IMR-90 (cell line): ENCODE measurements at regions not wholly inside any gene's neighbourhood (a gene's known extent, or its start where the extent isn't known, plus 50 kb on each side); places are given as distances from the start of the nearest gene placed in this dataset.

Source experiments
- ATAC-seq: fragments of 200-7000 bp; cut with Tn5 transposase; 2 replicates; pipeline ENCODE4 v1.9.1; 2020; ENCODE audit warnings: low read depth, mild to moderate bottlenecking, moderate library complexity
- BruUV-seq: library from RNA; stranded (reverse); fragments of 400-500 nt; replicated peaks from 2 replicates; lab custom pipeline; 2021; lab: Mats Ljungman, UMichigan
- CTCF ChIA-PET: fragments of 300-600 bp; formaldehyde crosslinking; extraction: SDS; loops from one replicate; lab custom pipeline; 2021; ENCODE audit warnings: antibody characterized with exemption; lab: Yijun Ruan, JAX
- POLR2A ChIA-PET: fragments of 300-600 bp; sonication (Branson Sonifier 250); formaldehyde crosslinking; loops from one replicate; lab custom pipeline; 2022; ENCODE audit warnings: antibody characterized with exemption; ENCODE audit not compliant: unreplicated experiment; lab: Charles Lee
- DNase-seq: peaks from one replicate; pipeline ENCODE4 v3.0.0; 2013
- H2AFZ ChIP-seq: replicated peaks from 2 replicates; pipeline ENCODE3; 2013; ENCODE audit warnings: low read length, mild to moderate bottlenecking; ENCODE audit not compliant: poor library complexity
- H2AK5ac ChIP-seq: 2 replicates; pipeline ENCODE4 v1.6.1; 2013; ENCODE audit warnings: low read depth, low read length, inconsistent platforms
- H2AK9ac ChIP-seq: replicated peaks from 2 replicates; pipeline ENCODE3; 2013; ENCODE audit warnings: mild to moderate bottlenecking, low read depth, low read length, moderate library complexity; ENCODE audit not compliant: poor library complexity
- H2BK120ac ChIP-seq: 2 replicates; pipeline ENCODE4 v1.6.1; 2013; ENCODE audit warnings: low read depth, low read length, inconsistent platforms
- H2BK15ac ChIP-seq: 3 replicates; pipeline ENCODE4 v1.6.1; 2013; ENCODE audit warnings: low read depth, low read length, inconsistent platforms
- H2BK20ac ChIP-seq: 2 replicates; pipeline ENCODE4 v1.6.1; 2013; ENCODE audit warnings: low read depth, mild to moderate bottlenecking, inconsistent platforms, low read length, moderate library complexity
- H2BK5ac ChIP-seq: 2 replicates; pipeline ENCODE4 v1.6.1; 2013; ENCODE audit warnings: mild to moderate bottlenecking, low read depth, low read length, inconsistent platforms; ENCODE audit not compliant: poor library complexity, severe bottlenecking
- H3K14ac ChIP-seq: replicated peaks from 2 replicates; pipeline ENCODE4 v1.6.1; 2013; ENCODE audit warnings: low read depth, low read length, inconsistent platforms
- H3K18ac ChIP-seq: 2 replicates; pipeline ENCODE4 v1.6.1; 2013; ENCODE audit warnings: low read depth, low read length, control low read depth
- H3K23ac ChIP-seq: 2 replicates; pipeline ENCODE4 v1.6.1; 2013; ENCODE audit warnings: low read depth, low read length, inconsistent platforms
- H3K27ac ChIP-seq: 2 replicates; pipeline ENCODE4 v1.5.1; 2013; ENCODE audit warnings: mild to moderate bottlenecking, control low read depth, low read length; ENCODE audit not compliant: insufficient read depth
- H3K27me3 ChIP-seq: 2 replicates; pipeline ENCODE4 v1.6.1; 2013; ENCODE audit warnings: low read length; ENCODE audit not compliant: control insufficient read depth, insufficient read depth
- H3K36me3 ChIP-seq: 2 replicates; pipeline ENCODE4 v1.6.1; 2013; ENCODE audit warnings: low read length, mixed read lengths; ENCODE audit not compliant: control insufficient read depth, insufficient read depth
- H3K4ac ChIP-seq: 2 replicates; pipeline ENCODE4 v1.6.1; 2013; ENCODE audit warnings: low read depth, low read length, inconsistent platforms
- H3K4me1 ChIP-seq: 2 replicates; pipeline ENCODE4 v1.6.1; 2013; ENCODE audit warnings: low read length, mixed read lengths; ENCODE audit not compliant: control insufficient read depth, insufficient read depth
- H3K4me2 ChIP-seq: 2 replicates; pipeline ENCODE4 v1.6.1; 2013; ENCODE audit warnings: low read depth, mild to moderate bottlenecking, control low read depth, low read length, moderate library complexity
- H3K4me3 ChIP-seq: 2 replicates; pipeline ENCODE4 v1.5.1; 2013; ENCODE audit warnings: low read depth, mild to moderate bottlenecking, control low read depth, low read length, moderate library complexity; ENCODE audit not compliant: insufficient read depth
- H3K56ac ChIP-seq: 2 replicates; pipeline ENCODE4 v1.6.1; 2013; ENCODE audit warnings: low read length, inconsistent platforms; ENCODE audit not compliant: insufficient read depth; ENCODE audit errors: extremely low read depth
- H3K79me1 ChIP-seq, 2 experiments: 2 replicates each; pipeline ENCODE4 v1.6.1; 2013; ENCODE audit warnings: low read length in 2 of 2, inconsistent platforms in 1 of 2, low read depth in 1 of 2
- H3K9ac ChIP-seq: 2 replicates; pipeline ENCODE4 v1.6.1; 2013; ENCODE audit warnings: low read depth, low read length, control low read depth
- H3K9me1 ChIP-seq: 2 replicates; pipeline ENCODE4 v1.6.1; 2013; ENCODE audit warnings: low read length, inconsistent platforms; ENCODE audit not compliant: insufficient read depth
- H3K9me3 ChIP-seq: 2 replicates; pipeline ENCODE4 v1.6.1; 2013; ENCODE audit warnings: low read length; ENCODE audit not compliant: control insufficient read depth, insufficient read depth
- H4K20me1 ChIP-seq: 2 replicates; pipeline ENCODE4 v1.6.1; 2013; ENCODE audit warnings: low read length, inconsistent platforms; ENCODE audit not compliant: insufficient read depth
- H4K5ac ChIP-seq: 2 replicates; pipeline ENCODE4 v1.6.1; 2013; ENCODE audit warnings: mild to moderate bottlenecking, low read depth, low read length, control low read depth
- H4K8ac ChIP-seq, 2 experiments: 2 replicates each; pipeline ENCODE4 v1.6.1; 2013; ENCODE audit warnings: low read depth in 2 of 2, low read length in 2 of 2, control low read depth in 1 of 2, inconsistent platforms in 1 of 2
- H4K91ac ChIP-seq: 2 replicates; pipeline ENCODE4 v1.6.1; 2013; ENCODE audit warnings: low read depth, low read length, inconsistent platforms; ENCODE audit not compliant: insufficient read depth
- BHLHE40 ChIP-seq: fragments of 150-350 bp; IDR thresholded peaks from 2 replicates; pipeline ENCODE4 v1.6.1; 2016; ENCODE audit warnings: mild to moderate bottlenecking, low read depth, low read length
- CEBPB ChIP-seq: IDR thresholded peaks from 2 replicates; pipeline ENCODE4 v1.6.1; 2012; ENCODE audit warnings: low read depth, low read length, improper control_type of control experiment
- CHD1 ChIP-seq: IDR thresholded peaks from 2 replicates; pipeline ENCODE4 v1.6.1; 2012; ENCODE audit warnings: low read depth, low read length, improper control_type of control experiment
- CTCF ChIP-seq: conservative IDR thresholded peaks from 2 replicates; pipeline ENCODE4 v1.5.1; 2012; ENCODE audit warnings: mild to moderate bottlenecking, low read depth, low read length, improper control_type of control experiment
- ELK1 ChIP-seq: fragments of 150-350 bp; IDR thresholded peaks from 2 replicates; pipeline ENCODE4 v1.6.1; 2016; ENCODE audit warnings: low read depth, mild to moderate bottlenecking, low read length, moderate library complexity, borderline replicate concordance
- FOS ChIP-seq: fragments of 150-350 bp; IDR thresholded peaks from 2 replicates; pipeline ENCODE4 v1.6.1; 2016; ENCODE audit warnings: low read depth, low read length
- MAFK ChIP-seq: IDR thresholded peaks from 2 replicates; pipeline ENCODE4 v1.6.1; 2012; ENCODE audit warnings: low read depth, low read length, improper control_type of control experiment
- MAZ ChIP-seq: IDR thresholded peaks from 2 replicates; pipeline ENCODE4 v1.6.1; 2012; ENCODE audit warnings: low read depth, mild to moderate bottlenecking, low read length, improper control_type of control experiment, moderate library complexity, borderline replicate concordance
- MXI1 ChIP-seq: IDR thresholded peaks from 2 replicates; pipeline ENCODE4 v1.6.1; 2012; ENCODE audit warnings: low read depth, mild to moderate bottlenecking, low read length, moderate library complexity, borderline replicate concordance
- NFE2L2 ChIP-seq: fragments of 150-350 bp; IDR thresholded peaks from 2 replicates; pipeline ENCODE4 v1.6.1; 2016; ENCODE audit warnings: low read depth, mild to moderate bottlenecking, low read length
- POLR2A ChIP-seq: IDR thresholded peaks from 2 replicates; pipeline ENCODE4 v1.6.1; 2012; ENCODE audit warnings: mild to moderate bottlenecking, low read depth, low read length
- RCOR1 ChIP-seq: IDR thresholded peaks from 2 replicates; pipeline ENCODE4 v1.6.1; 2012; ENCODE audit warnings: mild to moderate bottlenecking, low read length, improper control_type of control experiment; ENCODE audit not compliant: insufficient replicate concordance
- SMC3 ChIP-seq: fragments of 150-350 bp; IDR thresholded peaks from 2 replicates; pipeline ENCODE4 v1.6.1; 2016; ENCODE audit warnings: low read depth, mild to moderate bottlenecking, antibody characterized with exemption, low read length, moderate library complexity
- USF2 ChIP-seq: fragments of 150-350 bp; IDR thresholded peaks from 2 replicates; pipeline ENCODE4 v1.6.1; 2017; ENCODE audit warnings: mild to moderate bottlenecking, antibody characterized with exemption, low read length, low read depth
- WGBS, 2 experiments: methylation state at CpG; one replicate each; pipeline versions ENCODE4 v1.1.5 to v1.1.7; 2013; ENCODE audit warnings: missing lambda C conversion rate in 2 of 2; ENCODE audit not compliant: insufficient read length in 1 of 2; ENCODE audit errors: extremely low coverage in 2 of 2; 5-methylcytosine and 5-hydroxymethylcytosine counted together
- dilution Hi-C: fragments of 300-500 bp; cut with HindIII; formaldehyde crosslinking; loops from one replicate; pipeline ENCODE4 v1.14.3; 2018; ENCODE audit warnings: low sequenced_read_pairs; ENCODE audit not compliant: unreplicated experiment
- in situ Hi-C: fragments of 300-500 bp; cut with MboI; formaldehyde crosslinking; loops from 3 replicates; pipeline ENCODE4 v1.14.3; 2019; ENCODE audit warnings: low sequenced_read_pairs, inconsistent platforms, mixed read lengths
- intact Hi-C: fragments of 100-400 bp; cut with micrococcal nuclease; formaldehyde crosslinking; loops from 2 replicates; pipeline ENCODE4 v1.10.0; 2022

GRCh38 chr5:100448111-100448528 is 87.1 kb upstream of the FAM174A start:
- POLR2A ChIA-PET = no interaction called here
- CTCF ChIA-PET = no interaction called here

More at GRCh38 chr5:100448111-100448528, 87.1 kb upstream of the FAM174A start:
- no peak overlapping the region for H2BK15ac ChIP-seq
- H3K27ac ChIP-seq = no peak overlapping the region
- H2BK120ac ChIP-seq = no peak overlapping the region
- H3K4me1 ChIP-seq = no peaks in the 10 kb centered on the region
- no CpG with 5 or more reads among the region's 3 CpGs for WGBS, 2 experiments
- no peak overlapping the region for H3K4me2 ChIP-seq
- no peak overlapping the region for H3K56ac ChIP-seq
- in situ Hi-C loops = loop anchor here (25.0 kb wide), 1 partner anchor 939 kb away; no protein-coding TSS in a partner anchor
- no peak overlapping the region for H3K14ac ChIP-seq
- H4K5ac ChIP-seq = no peak overlapping the region
- no peak overlapping the region for H3K23ac ChIP-seq
- no peaks in the 10 kb centered on the region for H3K36me3 ChIP-seq
- dilution Hi-C loops = no loop called here
- H3K4me3 ChIP-seq = no peak overlapping the region
- H3K9me1 ChIP-seq = no peaks in the 10 kb centered on the region
- H3K4ac ChIP-seq = no peak overlapping the region
- no peak overlapping the region for H2AK5ac ChIP-seq
- H3K18ac ChIP-seq = no peak overlapping the region
- H4K8ac ChIP-seq = no peak overlapping the region
- no peaks in the 10 kb centered on the region for H4K20me1 ChIP-seq
- no peak overlapping the region for H3K9ac ChIP-seq
- no peak overlapping the region for H2BK5ac ChIP-seq
- TF ChIP-seq CHD1 = no peak
- no peak for TF ChIP-seq BHLHE40
- no peak for TF ChIP-seq SMC3
- no peak for TF ChIP-seq POLR2A
- no peak for TF ChIP-seq FOS
- TF ChIP-seq ELK1 = no peak
- TF ChIP-seq CTCF = no peak
- TF ChIP-seq MAZ = no peak
- TF ChIP-seq MAFK = no peak
- TF ChIP-seq NFE2L2 = no peak
- TF ChIP-seq RCOR1 = no peak
- no peak for TF ChIP-seq MXI1
- TF ChIP-seq CEBPB = no peak
- TF ChIP-seq USF2 = no peak
- no TSS peak for BruUV-seq
- no peaks in the 10 kb centered on the region for H3K27me3 ChIP-seq
- H2AK9ac ChIP-seq = no peak overlapping the region
- no peak for ATAC-seq
- H2AFZ ChIP-seq = no peak overlapping the region
- no peaks in the 10 kb centered on the region for H3K9me3 ChIP-seq
- H3K79me1 ChIP-seq = no peaks in the 10 kb centered on the region
- DNase-seq = no peak
- no peak overlapping the region for H2BK20ac ChIP-seq
- intact Hi-C loops = no loop called here
- H4K91ac ChIP-seq = no peak overlapping the region
